GM23338 (cell line): ENCODE measurements at regions not wholly inside any gene's neighbourhood (a gene's known extent, or its start where the extent isn't known, plus 50 kb on each side); places are given as distances from the start of the nearest gene placed in this dataset.

ENCODE experiments used
- ATAC-seq: fragments of 200-7000 bp; cut with Tn5 transposase; 3 replicates; pipeline ENCODE4 v1.9.1; 2020
- DNase-seq: peaks from one replicate; pipeline ENCODE4 v3.0.0-alpha.2; 2015; ENCODE audit warnings: low spot score
- H2AFZ ChIP-seq: fragments of 200-600 bp; sonication (generic); 2 replicates; pipeline ENCODE4 v1.8.0; 2016; ENCODE audit warnings: antibody characterized with exemption, mild to moderate bottlenecking, moderate library complexity
- H3F3A ChIP-seq: fragments of 200-600 bp; sonication (generic); replicated peaks from 2 replicates; pipeline ENCODE4 v1.8.0; 2017; ENCODE audit warnings: antibody characterized with exemption, mixed run types, low read depth
- H3K27ac ChIP-seq: fragments of 200-600 bp; sonication (generic); 2 replicates; pipeline ENCODE4 v1.6.1; 2016; ENCODE audit warnings: low read depth
- H3K27me3 ChIP-seq: fragments of 200-600 bp; sonication (generic); 2 replicates; pipeline ENCODE4 v1.8.0; 2016; ENCODE audit warnings: mild to moderate bottlenecking, mixed run types, moderate library complexity; ENCODE audit not compliant: insufficient read depth
- H3K36me3 ChIP-seq: fragments of 200-600 bp; sonication (generic); 2 replicates; pipeline ENCODE4 v1.8.0; 2016; ENCODE audit warnings: mild to moderate bottlenecking; ENCODE audit not compliant: insufficient read depth
- H3K4me1 ChIP-seq: fragments of 200-600 bp; sonication (generic); 2 replicates; pipeline ENCODE4 v1.8.0; 2016; ENCODE audit warnings: mild to moderate bottlenecking, moderate library complexity; ENCODE audit not compliant: insufficient read depth
- H3K4me2 ChIP-seq: fragments of 200-600 bp; sonication (generic); 2 replicates; pipeline ENCODE4 v1.7.1; 2017; ENCODE audit warnings: mixed run types
- H3K4me3 ChIP-seq: fragments of 200-600 bp; sonication (generic); 2 replicates; pipeline ENCODE4 v1.6.1; 2016; ENCODE audit warnings: mixed run types
- H3K79me2 ChIP-seq: fragments of 200-600 bp; sonication (generic); replicated peaks from 2 replicates; pipeline ENCODE4 v1.8.0; 2017; ENCODE audit warnings: mild to moderate bottlenecking; ENCODE audit not compliant: insufficient read depth
- H3K9me2 ChIP-seq: fragments of 200-600 bp; sonication (generic); 2 replicates; pipeline ENCODE4 v1.8.0; 2017; ENCODE audit not compliant: insufficient read depth
- H4K20me1 ChIP-seq: fragments of 200-600 bp; sonication (generic); replicated peaks from 2 replicates; pipeline ENCODE4 v1.8.0; 2017; ENCODE audit warnings: mild to moderate bottlenecking; ENCODE audit not compliant: insufficient read depth
- H3K27ac Mint-ChIP-seq: 2 replicates; pipeline ENCODE4 v1.8.0; 2020; ENCODE audit warnings: inconsistent platforms, mild to moderate bottlenecking, moderate library complexity, mixed read lengths
- H3K27me3 Mint-ChIP-seq: 3 replicates; pipeline ENCODE4 v1.8.0; 2022; ENCODE audit warnings: low read depth, mild to moderate bottlenecking, moderate library complexity, mixed read lengths, inconsistent platforms; ENCODE audit not compliant: insufficient read depth, poor library complexity
- H3K36me3 Mint-ChIP-seq: 3 replicates; pipeline ENCODE4 v1.8.0; 2021; ENCODE audit warnings: low read depth, mild to moderate bottlenecking, inconsistent platforms, moderate library complexity, mixed read lengths
- H3K4me1 Mint-ChIP-seq: 3 replicates; pipeline ENCODE4 v1.8.0; 2020; ENCODE audit warnings: mild to moderate bottlenecking, inconsistent platforms, mixed read lengths
- H3K4me3 Mint-ChIP-seq: 3 replicates; pipeline ENCODE4 v1.8.0; 2021; ENCODE audit warnings: moderate library complexity, mild to moderate bottlenecking, inconsistent platforms, mixed read lengths
- H3K9me3 Mint-ChIP-seq: 3 replicates; pipeline ENCODE4 v1.8.0; 2020; ENCODE audit warnings: moderate library complexity, mild to moderate bottlenecking, inconsistent platforms, mixed read lengths
- CREB1 ChIP-seq: fragments of 250-450 bp; sonication (Bioruptor Pico); IDR thresholded peaks from 2 replicates; pipeline ENCODE4 v1.5.0; 2020; ENCODE audit warnings: low read depth, mild to moderate bottlenecking, moderate library complexity
- EZH2 ChIP-seq: fragments of 200-600 bp; sonication (generic); IDR thresholded peaks from one replicate; pipeline ENCODE4 v1.8.0; 2017; ENCODE audit warnings: antibody characterized with exemption, mild to moderate bottlenecking, low read depth; ENCODE audit not compliant: unreplicated experiment
- EZH2phosphoT487 ChIP-seq: fragments of 200-600 bp; sonication (generic); IDR thresholded peaks from one replicate; pipeline ENCODE4 v1.8.1; 2018; ENCODE audit warnings: antibody characterized with exemption; ENCODE audit not compliant: unreplicated experiment
- JUNB ChIP-seq: IDR thresholded peaks from one replicate; pipeline ENCODE4 v1.6.1; 2016; ENCODE audit warnings: antibody characterized with exemption; ENCODE audit not compliant: unreplicated experiment
- NANOG ChIP-seq: IDR thresholded peaks from 2 replicates; pipeline ENCODE4 v1.6.1; 2016; ENCODE audit warnings: antibody characterized with exemption, borderline replicate concordance
- STAT1 ChIP-seq: IDR thresholded peaks from one replicate; pipeline ENCODE4 v1.6.1; 2016; ENCODE audit warnings: antibody characterized with exemption; ENCODE audit not compliant: unreplicated experiment
- ZNF114 ChIP-seq: fragments of 250-450 bp; sonication (Bioruptor Pico); IDR thresholded peaks from 2 replicates; pipeline ENCODE4 v1.5.0; 2020; ENCODE audit warnings: mild to moderate bottlenecking, moderate library complexity
- ZNF331 ChIP-seq: fragments of 250-450 bp; sonication (Bioruptor Pico); IDR thresholded peaks from 2 replicates; pipeline ENCODE4 v1.5.0; 2020; ENCODE audit warnings: low read depth, mild to moderate bottlenecking, moderate library complexity
- TF ChIP-seq, protein P1 (sequence below): IDR thresholded peaks from one replicate; pipeline ENCODE4 v1.6.1; 2018; ENCODE audit warnings: antibody characterized with exemption; ENCODE audit not compliant: unreplicated experiment
- TF ChIP-seq, protein P2 (sequence below), 2 experiments: fragments of 200-600 bp in 1 of 2; sonication (generic) in 1 of 2; conservative IDR thresholded peaks; 2 replicates each; pipeline versions ENCODE4 v1.5.1 to v1.6.1; 2016 to 2017; ENCODE audit warnings: antibody characterized with exemption in 2 of 2, low read depth in 2 of 2, mild to moderate bottlenecking in 2 of 2, moderate library complexity in 1 of 2
- TF ChIP-seq, protein P3 (sequence below): fragments of 250-450 bp; sonication (Bioruptor Pico); IDR thresholded peaks from 2 replicates; pipeline ENCODE4 v1.5.0; 2020; ENCODE audit warnings: mild to moderate bottlenecking, moderate library complexity

DNA sequence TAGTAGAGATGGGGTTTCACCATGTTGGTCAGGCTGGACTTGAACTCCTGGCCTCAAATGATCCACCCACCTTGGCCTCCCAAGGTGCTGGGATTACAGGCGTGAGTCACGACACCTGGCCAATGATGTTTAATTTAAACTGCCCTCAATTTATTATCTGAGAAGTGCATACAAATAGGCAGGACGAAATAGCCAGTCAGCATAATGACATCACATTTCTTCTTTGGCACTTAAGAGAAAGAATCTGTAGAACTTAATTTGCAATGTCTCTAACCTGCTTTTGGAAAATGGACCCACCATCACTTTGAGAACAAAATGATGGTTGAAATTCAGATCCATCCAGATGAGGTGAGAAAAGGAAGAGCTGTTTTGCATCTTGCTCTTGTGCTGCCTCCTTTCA is 52.5 kb upstream of the ZNF608 start (continued):
- TF ChIP-seq, protein P1, sequence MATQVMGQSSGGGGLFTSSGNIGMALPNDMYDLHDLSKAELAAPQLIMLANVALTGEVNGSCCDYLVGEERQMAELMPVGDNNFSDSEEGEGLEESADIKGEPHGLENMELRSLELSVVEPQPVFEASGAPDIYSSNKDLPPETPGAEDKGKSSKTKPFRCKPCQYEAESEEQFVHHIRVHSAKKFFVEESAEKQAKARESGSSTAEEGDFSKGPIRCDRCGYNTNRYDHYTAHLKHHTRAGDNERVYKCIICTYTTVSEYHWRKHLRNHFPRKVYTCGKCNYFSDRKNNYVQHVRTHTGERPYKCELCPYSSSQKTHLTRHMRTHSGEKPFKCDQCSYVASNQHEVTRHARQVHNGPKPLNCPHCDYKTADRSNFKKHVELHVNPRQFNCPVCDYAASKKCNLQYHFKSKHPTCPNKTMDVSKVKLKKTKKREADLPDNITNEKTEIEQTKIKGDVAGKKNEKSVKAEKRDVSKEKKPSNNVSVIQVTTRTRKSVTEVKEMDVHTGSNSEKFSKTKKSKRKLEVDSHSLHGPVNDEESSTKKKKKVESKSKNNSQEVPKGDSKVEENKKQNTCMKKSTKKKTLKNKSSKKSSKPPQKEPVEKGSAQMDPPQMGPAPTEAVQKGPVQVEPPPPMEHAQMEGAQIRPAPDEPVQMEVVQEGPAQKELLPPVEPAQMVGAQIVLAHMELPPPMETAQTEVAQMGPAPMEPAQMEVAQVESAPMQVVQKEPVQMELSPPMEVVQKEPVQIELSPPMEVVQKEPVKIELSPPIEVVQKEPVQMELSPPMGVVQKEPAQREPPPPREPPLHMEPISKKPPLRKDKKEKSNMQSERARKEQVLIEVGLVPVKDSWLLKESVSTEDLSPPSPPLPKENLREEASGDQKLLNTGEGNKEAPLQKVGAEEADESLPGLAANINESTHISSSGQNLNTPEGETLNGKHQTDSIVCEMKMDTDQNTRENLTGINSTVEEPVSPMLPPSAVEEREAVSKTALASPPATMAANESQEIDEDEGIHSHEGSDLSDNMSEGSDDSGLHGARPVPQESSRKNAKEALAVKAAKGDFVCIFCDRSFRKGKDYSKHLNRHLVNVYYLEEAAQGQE: no peak

DNA sequence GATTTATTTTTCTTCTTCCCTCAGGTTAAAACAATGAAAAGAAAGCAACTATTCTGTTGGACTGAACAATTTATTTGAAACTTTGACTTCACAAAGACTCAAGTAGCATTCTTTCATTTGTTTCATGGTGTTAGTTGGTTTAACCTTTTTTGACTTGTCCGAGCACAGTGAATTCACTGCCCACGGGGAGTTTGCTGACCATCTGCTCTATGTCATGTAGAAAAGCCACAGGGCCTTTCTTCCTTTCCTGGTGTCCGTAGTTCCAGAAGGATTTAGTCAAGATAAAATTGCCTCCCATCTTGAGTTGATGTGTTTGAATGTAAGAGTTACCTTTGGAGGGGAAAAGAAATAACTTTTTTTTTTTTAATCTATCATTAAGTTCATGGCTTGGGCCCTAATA is 55.1 kb upstream of the ZNF608 start:
- peaks cover 2% of the 10 kb centered on the region for H3K4me1 Mint-ChIP-seq
- TF ChIP-seq, protein P2, sequence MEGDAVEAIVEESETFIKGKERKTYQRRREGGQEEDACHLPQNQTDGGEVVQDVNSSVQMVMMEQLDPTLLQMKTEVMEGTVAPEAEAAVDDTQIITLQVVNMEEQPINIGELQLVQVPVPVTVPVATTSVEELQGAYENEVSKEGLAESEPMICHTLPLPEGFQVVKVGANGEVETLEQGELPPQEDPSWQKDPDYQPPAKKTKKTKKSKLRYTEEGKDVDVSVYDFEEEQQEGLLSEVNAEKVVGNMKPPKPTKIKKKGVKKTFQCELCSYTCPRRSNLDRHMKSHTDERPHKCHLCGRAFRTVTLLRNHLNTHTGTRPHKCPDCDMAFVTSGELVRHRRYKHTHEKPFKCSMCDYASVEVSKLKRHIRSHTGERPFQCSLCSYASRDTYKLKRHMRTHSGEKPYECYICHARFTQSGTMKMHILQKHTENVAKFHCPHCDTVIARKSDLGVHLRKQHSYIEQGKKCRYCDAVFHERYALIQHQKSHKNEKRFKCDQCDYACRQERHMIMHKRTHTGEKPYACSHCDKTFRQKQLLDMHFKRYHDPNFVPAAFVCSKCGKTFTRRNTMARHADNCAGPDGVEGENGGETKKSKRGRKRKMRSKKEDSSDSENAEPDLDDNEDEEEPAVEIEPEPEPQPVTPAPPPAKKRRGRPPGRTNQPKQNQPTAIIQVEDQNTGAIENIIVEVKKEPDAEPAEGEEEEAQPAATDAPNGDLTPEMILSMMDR (conservative IDR thresholded peaks at IDR 0.05; ENCODE audit: low read depth in 2 of 2): no peak
- TF ChIP-seq EZH2: no peak
- no peak for TF ChIP-seq EZH2phosphoT487
- TF ChIP-seq CREB1 (CRISPR knock-in tag): no peak
- no peak for TF ChIP-seq STAT1
- TF ChIP-seq NANOG: no peak
- no peak for TF ChIP-seq JUNB
- TF ChIP-seq, protein P3, sequence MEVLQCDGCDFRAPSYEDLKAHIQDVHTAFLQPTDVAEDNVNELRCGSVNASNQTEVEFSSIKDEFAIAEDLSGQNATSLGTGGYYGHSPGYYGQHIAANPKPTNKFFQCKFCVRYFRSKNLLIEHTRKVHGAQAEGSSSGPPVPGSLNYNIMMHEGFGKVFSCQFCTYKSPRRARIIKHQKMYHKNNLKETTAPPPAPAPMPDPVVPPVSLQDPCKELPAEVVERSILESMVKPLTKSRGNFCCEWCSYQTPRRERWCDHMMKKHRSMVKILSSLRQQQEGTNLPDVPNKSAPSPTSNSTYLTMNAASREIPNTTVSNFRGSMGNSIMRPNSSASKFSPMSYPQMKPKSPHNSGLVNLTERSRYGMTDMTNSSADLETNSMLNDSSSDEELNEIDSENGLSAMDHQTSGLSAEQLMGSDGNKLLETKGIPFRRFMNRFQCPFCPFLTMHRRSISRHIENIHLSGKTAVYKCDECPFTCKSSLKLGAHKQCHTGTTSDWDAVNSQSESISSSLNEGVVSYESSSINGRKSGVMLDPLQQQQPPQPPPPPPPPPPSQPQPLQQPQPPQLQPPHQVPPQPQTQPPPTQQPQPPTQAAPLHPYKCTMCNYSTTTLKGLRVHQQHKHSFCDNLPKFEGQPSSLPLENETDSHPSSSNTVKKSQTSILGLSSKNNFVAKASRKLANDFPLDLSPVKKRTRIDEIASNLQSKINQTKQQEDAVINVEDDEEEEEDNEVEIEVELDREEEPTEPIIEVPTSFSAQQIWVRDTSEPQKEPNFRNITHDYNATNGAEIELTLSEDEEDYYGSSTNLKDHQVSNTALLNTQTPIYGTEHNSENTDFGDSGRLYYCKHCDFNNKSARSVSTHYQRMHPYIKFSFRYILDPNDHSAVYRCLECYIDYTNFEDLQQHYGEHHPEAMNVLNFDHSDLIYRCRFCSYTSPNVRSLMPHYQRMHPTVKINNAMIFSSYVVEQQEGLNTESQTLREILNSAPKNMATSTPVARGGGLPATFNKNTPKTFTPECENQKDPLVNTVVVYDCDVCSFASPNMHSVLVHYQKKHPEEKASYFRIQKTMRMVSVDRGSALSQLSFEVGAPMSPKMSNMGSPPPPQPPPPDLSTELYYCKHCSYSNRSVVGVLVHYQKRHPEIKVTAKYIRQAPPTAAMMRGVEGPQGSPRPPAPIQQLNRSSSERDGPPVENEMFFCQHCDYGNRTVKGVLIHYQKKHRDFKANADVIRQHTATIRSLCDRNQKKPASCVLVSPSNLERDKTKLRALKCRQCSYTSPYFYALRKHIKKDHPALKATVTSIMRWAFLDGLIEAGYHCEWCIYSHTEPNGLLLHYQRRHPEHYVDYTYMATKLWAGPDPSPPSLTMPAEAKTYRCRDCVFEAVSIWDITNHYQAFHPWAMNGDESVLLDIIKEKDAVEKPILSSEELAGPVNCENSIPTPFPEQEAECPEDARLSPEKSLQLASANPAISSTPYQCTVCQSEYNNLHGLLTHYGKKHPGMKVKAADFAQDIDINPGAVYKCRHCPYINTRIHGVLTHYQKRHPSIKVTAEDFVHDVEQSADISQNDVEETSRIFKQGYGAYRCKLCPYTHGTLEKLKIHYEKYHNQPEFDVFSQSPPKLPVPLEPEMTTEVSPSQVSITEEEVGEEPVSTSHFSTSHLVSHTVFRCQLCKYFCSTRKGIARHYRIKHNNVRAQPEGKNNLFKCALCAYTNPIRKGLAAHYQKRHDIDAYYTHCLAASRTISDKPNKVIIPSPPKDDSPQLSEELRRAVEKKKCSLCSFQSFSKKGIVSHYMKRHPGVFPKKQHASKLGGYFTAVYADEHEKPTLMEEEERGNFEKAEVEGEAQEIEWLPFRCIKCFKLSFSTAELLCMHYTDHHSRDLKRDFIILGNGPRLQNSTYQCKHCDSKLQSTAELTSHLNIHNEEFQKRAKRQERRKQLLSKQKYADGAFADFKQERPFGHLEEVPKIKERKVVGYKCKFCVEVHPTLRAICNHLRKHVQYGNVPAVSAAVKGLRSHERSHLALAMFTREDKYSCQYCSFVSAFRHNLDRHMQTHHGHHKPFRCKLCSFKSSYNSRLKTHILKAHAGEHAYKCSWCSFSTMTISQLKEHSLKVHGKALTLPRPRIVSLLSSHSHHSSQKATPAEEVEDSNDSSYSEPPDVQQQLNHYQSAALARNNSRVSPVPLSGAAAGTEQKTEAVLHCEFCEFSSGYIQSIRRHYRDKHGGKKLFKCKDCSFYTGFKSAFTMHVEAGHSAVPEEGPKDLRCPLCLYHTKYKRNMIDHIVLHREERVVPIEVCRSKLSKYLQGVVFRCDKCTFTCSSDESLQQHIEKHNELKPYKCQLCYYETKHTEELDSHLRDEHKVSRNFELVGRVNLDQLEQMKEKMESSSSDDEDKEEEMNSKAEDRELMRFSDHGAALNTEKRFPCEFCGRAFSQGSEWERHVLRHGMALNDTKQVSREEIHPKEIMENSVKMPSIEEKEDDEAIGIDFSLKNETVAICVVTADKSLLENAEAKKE (CRISPR knock-in tag): no peak
- TF ChIP-seq ZNF114 (CRISPR knock-in tag): no peak
- TF ChIP-seq ZNF331 (CRISPR knock-in tag): no peak

More for the DNA sequence above, 55.1 kb upstream of the ZNF608 start:
- Mint-ChIP-seq H3K36me3 (peaks cover 7% of the 10 kb centered on the region; the same call in 2 of the 3 replicates), H3K9me3 (peaks cover 3% of the 10 kb centered on the region; the same call in 2 of the 3 replicates), H3K27me3 (peaks cover 10% of the 10 kb centered on the region), H3K27ac (no peak overlapping the region), H3K4me3 (no peak overlapping the region)
- no peaks in the 10 kb centered on the region for H3K79me2 ChIP-seq
- no peaks in the 10 kb centered on the region for H3K36me3 ChIP-seq
- peaks cover 7% of the 10 kb centered on the region for H3K4me1 ChIP-seq
- H3K4me2 ChIP-seq: no peak overlapping the region
- no peak for DNase-seq
- peaks cover 11% of the 10 kb centered on the region; the same call in 1 of the 2 replicates for H3K9me2 ChIP-seq
- H3K27me3 ChIP-seq: no peaks in the 10 kb centered on the region
- H4K20me1 ChIP-seq: no peaks in the 10 kb centered on the region
- H3K27ac ChIP-seq: no peak overlapping the region
- no peak overlapping the region for H2AFZ ChIP-seq
- 0 out of 2 replicates have a peak, but pooled peaks cover 5% of the 10 kb centered on the region for H3F3A ChIP-seq
- ATAC-seq: no peak
- H3K4me3 ChIP-seq: no peak overlapping the region
